ENCODE measurements at regions not wholly inside any gene's neighbourhood (a gene's known extent, or its start where the extent isn't known, plus 50 kb on each side); places are given as distances from the start of the nearest gene placed in this dataset.

- no peak for TF ChIP-seq SIRT6 (IDR thresholded peaks at IDR 0.05; ENCODE audit: low read depth, low read length)
Observed at GRCh38 chr4:11487139-11487538, 58.4 kb upstream of the HS3ST1 start (continued).

GRCh38 chr4:11485926-11486325 is 57.2 kb upstream of the HS3ST1 start:
- intact Hi-C loops (cut with micrococcal nuclease) (no loop called here), in situ Hi-C loops (cut with MboI) (no loop called here)
- no peak overlapping the region for H3K4me2 ChIP-seq (ENCODE audit: insufficient read depth, low read length)
- H3K36me3 ChIP-seq (ENCODE audit: control insufficient read depth, insufficient read depth, low read length) = no peaks in the 10 kb centered on the region
- H3K79me2 ChIP-seq (ENCODE audit: control insufficient read depth, insufficient read depth, low read length) = no peaks in the 10 kb centered on the region
- no peak for ATAC-seq
- no peak overlapping the region for H2AFZ ChIP-seq (ENCODE audit: low read depth, low read length)
- ChIA-PET POLR2A (no interaction called here), CTCF (ENCODE audit: low intra/inter-chr PET ratio) (no interaction called here)
- 0% methylated on average over 2 of the region's 2 CpGs for WGBS (ENCODE audit: insufficient coverage, low coverage, missing lambda C conversion rate)
- BruUV-seq (replicated peaks) = no TSS peak
- no peaks in the 10 kb centered on the region for H3K27me3 ChIP-seq (ENCODE audit: control insufficient read depth in 2 of 2, insufficient read depth in 2 of 2, low read length in 2 of 2)
- H3K9me1 ChIP-seq (ENCODE audit: control insufficient read depth, insufficient read depth, low read length) = no peaks in the 10 kb centered on the region
- H3K4me1 ChIP-seq (replicated peaks in 1 of 2; ENCODE audit: control insufficient read depth in 2 of 2, insufficient read depth in 2 of 2, low read length in 2 of 2) = no peaks in the 10 kb centered on the region
- no peak overlapping the region for H3K9ac ChIP-seq (ENCODE audit: insufficient read depth in 1 of 2, low read depth in 2 of 2, low read length in 2 of 2)
- no peaks in the 10 kb centered on the region for H3K9me3 ChIP-seq (replicated peaks; ENCODE audit: control insufficient read depth, insufficient read depth, low read depth, low read length)
- H4K20me1 ChIP-seq (replicated peaks; ENCODE audit: control insufficient read depth, insufficient read depth, low read length) = no peaks in the 10 kb centered on the region
- no peak for DNase-seq (ENCODE audit: extremely low read depth in 1 of 4, low spot score in 3 of 4)
- no peak for FAIRE-seq
- no peak overlapping the region for H3K4me3 ChIP-seq
- TF ChIP-seq GMEB1 (CRISPR knock-in tag; IDR thresholded peaks at IDR 0.05) (no peak), FIP1L1 (IDR thresholded peaks at IDR 0.05; ENCODE audit: low read depth, low read length, poor library complexity, severe bottlenecking) (no peak), ZNF280A (IDR thresholded peaks at IDR 0.05; ENCODE audit: low read depth, partially characterized antibody) (no peak), NEUROD1 (IDR thresholded peaks at IDR 0.05; ENCODE audit: borderline replicate concordance, low read depth, low read length, partially characterized antibody) (no peak), ZZZ3 (IDR thresholded peaks at IDR 0.05) (no peak), TAF15 (IDR thresholded peaks at IDR 0.05; ENCODE audit: low read depth, low read length) (no peak), HNRNPLL (IDR thresholded peaks at IDR 0.05; ENCODE audit: low read depth, low read length, poor library complexity, severe bottlenecking) (no peak), ZNF695 (CRISPR knock-in tag; IDR thresholded peaks at IDR 0.05) (no peak), FUS (optimal IDR thresholded peaks at IDR 0.05; ENCODE audit: low read depth, low read length) (no peak), U2AF2 (optimal IDR thresholded peaks at IDR 0.05; ENCODE audit: low read depth, low read length) (no peak), HDAC3 (IDR thresholded peaks at IDR 0.05; ENCODE audit: borderline replicate concordance, partially characterized antibody) (no peak), MLLT1 (IDR thresholded peaks at IDR 0.05) (no peak), RNF219 (CRISPR knock-in tag; IDR thresholded peaks at IDR 0.05) (no peak), ZFP30 (CRISPR knock-in tag; IDR thresholded peaks at IDR 0.05; ENCODE audit: borderline replicate concordance) (no peak)
- H3K27ac ChIP-seq (ENCODE audit: extremely low read depth, low read depth, low read length) = no peak overlapping the region

Data from K562 (cell line).